Ovary (tissue), 7 donors: ENCODE measurements at regions not wholly inside any gene's neighbourhood (a gene's known extent, or its start where the extent isn't known, plus 50 kb on each side); places are given as distances from the start of the nearest gene placed in this dataset.

ENCODE experiments used
- DNase-seq, 5 donors: peaks; one replicate each; pipeline ENCODE4 v3.0.0-alpha.2; 2019 to 2020
- H3K27ac ChIP-seq, 2 donors: fragments of 200-600 bp; one replicate each; pipeline versions ENCODE4 v1.5.1 to v1.8.0; 2019 to 2022
- H3K27me3 ChIP-seq: fragments of 200-600 bp; one replicate; pipeline ENCODE4 v1.8.0; 2022
- H3K36me3 ChIP-seq: fragments of 200-600 bp; sonication (generic); one replicate; pipeline ENCODE4 v1.5.1; 2019
- H3K4me1 ChIP-seq: one replicate; pipeline ENCODE4 v1.8.1; 2013; ENCODE audit warnings: mild to moderate bottlenecking, moderate library complexity; ENCODE audit not compliant: insufficient read depth
- H3K4me3 ChIP-seq: fragments of 200-600 bp; sonication (generic); one replicate; pipeline ENCODE4 v1.5.1; 2017
- H3K9me3 ChIP-seq, 2 donors: fragments of 200-600 bp in 1 of 2; sonication (generic) in 1 of 2; one replicate each; pipeline versions ENCODE4 v1.5.1 to v1.8.1; 2013 to 2019; ENCODE audit warnings: mild to moderate bottlenecking in 1 of 2, moderate library complexity in 1 of 2
- CTCF ChIP-seq, 3 donors: fragments of 450-650 bp in 2 of 3; fragments of 200-600 bp in 1 of 3; IDR thresholded peaks; one replicate each; pipeline versions ENCODE4 v1.5.1 to v1.8.0; 2016 to 2022; ENCODE audit warnings: antibody characterized with exemption in 3 of 3, mild to moderate bottlenecking in 1 of 3
- EP300 ChIP-seq: sonication (generic); formaldehyde crosslinking; IDR thresholded peaks from one replicate; pipeline ENCODE4 v1.6.1; 2017; ENCODE audit warnings: antibody characterized with exemption
- POLR2A ChIP-seq: fragments of 450-650 bp; IDR thresholded peaks from one replicate; pipeline ENCODE4 v1.6.1; 2017; ENCODE audit warnings: antibody characterized with exemption, mild to moderate bottlenecking, moderate library complexity
- WGBS, 3 donors: extraction: QIAGEN DNeasy Blood & Tissue Kit in 1 of 3; methylation state at CpG; one replicate each; pipeline versions ENCODE4 v1.1.5 to v1.1.7; 2013 to 2017; 5-methylcytosine and 5-hydroxymethylcytosine counted together
- intact Hi-C, 4 donors: fragments of 100-400 bp; cut with DNase I; formaldehyde crosslinking; loops; one replicate each; pipeline versions ENCODE4 v1.11.0 to v1.15.1; 2022 to 2023
- donor health status: DM: no; HTN: no; CAD: no; lungs with moderate emphysema.
- donor health status: DM: no; HTN: no; CAD: no.
- donor health status: Bipolar disorder and iron deficiency.
- donor health status: DM: no; HTN: no; CAD: no.
- donor health status: DM: yes; HTN: yes; CAD: no.

- no peaks in the 10 kb centered on the region for H3K27me3 ChIP-seq
- H3K4me3 ChIP-seq: no peak overlapping the region
- DNase-seq: no peak
- no peak for TF ChIP-seq EP300
- no peak for TF ChIP-seq POLR2A
- no peak for TF ChIP-seq CTCF (IDR thresholded peaks at IDR 0.05)
- 89 to 94% (median 92%) methylated on average over 6 of the region's 6 CpGs for WGBS, 3 donors
- H3K4me1 ChIP-seq: no peaks in the 10 kb centered on the region
- intact Hi-C loops: no loop called here
- no peaks in the 10 kb centered on the region for H3K9me3 ChIP-seq
- no peak overlapping the region for H3K27ac ChIP-seq
- H3K36me3 ChIP-seq: no peaks in the 10 kb centered on the region
Observed at GRCh38 chr2:224210286-224211180, 171.4 kb upstream of the SERPINE2 start.

- 87 to 91% (median 90%) methylated on average over 9 of the region's 9 CpGs for WGBS, 3 donors
- no peak overlapping the region for H3K4me3 ChIP-seq
- H3K27me3 ChIP-seq: no peaks in the 10 kb centered on the region
- no peaks in the 10 kb centered on the region for H3K9me3 ChIP-seq
- DNase-seq: no peak
- H3K4me1 ChIP-seq: no peaks in the 10 kb centered on the region
- H3K36me3 ChIP-seq: no peaks in the 10 kb centered on the region
- no peak overlapping the region for H3K27ac ChIP-seq
- intact Hi-C loops: no loop called here
- TF ChIP-seq CTCF (IDR thresholded peaks at IDR 0.05): no peak
- no peak for TF ChIP-seq POLR2A
- no peak for TF ChIP-seq EP300
Observed at GRCh38 chr2:224209555-224210285, 170.6 kb upstream of the SERPINE2 start.

- 96 to 97% (median 96%) methylated on average over 1 of the region's 1 CpG for WGBS, 3 donors
- Histone ChIP-seq H3K4me1 (no peaks in the 10 kb centered on the region), H3K27me3 (no peaks in the 10 kb centered on the region), H3K36me3 (no peaks in the 10 kb centered on the region), H3K9me3 (no peaks in the 10 kb centered on the region), H3K4me3 (no peak overlapping the region), H3K27ac (no peak overlapping the region)
- DNase-seq: no peak
- no peak for TF ChIP-seq EP300
- TF ChIP-seq CTCF (IDR thresholded peaks at IDR 0.05): no peak
- TF ChIP-seq POLR2A: no peak
- intact Hi-C loops: no loop called here
Observed at GRCh38 chr2:224208443-224208842, 169.4 kb upstream of the SERPINE2 start.

GRCh38 chr2:224208007-224208406 is 168.9 kb upstream of the SERPINE2 start:
- H3K9me3 ChIP-seq: no peaks in the 10 kb centered on the region
- no peaks in the 10 kb centered on the region for H3K27me3 ChIP-seq
- H3K27ac ChIP-seq: no peak overlapping the region
- no peaks in the 10 kb centered on the region for H3K36me3 ChIP-seq
- intact Hi-C loops: no loop called here
- no peak overlapping the region for H3K4me3 ChIP-seq
- no peaks in the 10 kb centered on the region for H3K4me1 ChIP-seq
- DNase-seq: no peak
- 50 to 58% (median 53%) methylated on average over 3 of the region's 3 CpGs for WGBS, 3 donors
- no peak for TF ChIP-seq EP300
- TF ChIP-seq POLR2A: no peak
- no peak for TF ChIP-seq CTCF (IDR thresholded peaks at IDR 0.05)
